GM10248 (cell line): ENCODE measurements at regions not wholly inside any gene's neighbourhood (a gene's known extent, or its start where the extent isn't known, plus 50 kb on each side); places are given as distances from the start of the nearest gene placed in this dataset.

Experiments
- CTCF ChIA-PET: fragments of 300-600 bp; sonication (Branson Sonifier 250); formaldehyde crosslinking; extraction: SDS; loops from one replicate; lab custom pipeline; 2021; ENCODE audit warnings: antibody characterized with exemption; lab: Yijun Ruan, JAX
- POLR2A ChIA-PET: fragments of 350-650 bp; sonication (Branson Sonifier 250); formaldehyde crosslinking; extraction: SDS; loops from one replicate; lab custom pipeline; 2020; ENCODE audit warnings: antibody characterized with exemption; lab: Yijun Ruan, JAX
- DNase-seq: peaks from one replicate; pipeline ENCODE4 v3.0.0; 2012; ENCODE audit errors: extremely low spot score
- TF ChIP-seq, protein P1 (sequence below): IDR thresholded peaks from 2 replicates; pipeline ENCODE4 v1.5.1; 2012; ENCODE audit warnings: mild to moderate bottlenecking, low read depth; ENCODE audit errors: extremely low read depth, missing control alignments, control extremely low read depth

- TF ChIP-seq, protein P1, sequence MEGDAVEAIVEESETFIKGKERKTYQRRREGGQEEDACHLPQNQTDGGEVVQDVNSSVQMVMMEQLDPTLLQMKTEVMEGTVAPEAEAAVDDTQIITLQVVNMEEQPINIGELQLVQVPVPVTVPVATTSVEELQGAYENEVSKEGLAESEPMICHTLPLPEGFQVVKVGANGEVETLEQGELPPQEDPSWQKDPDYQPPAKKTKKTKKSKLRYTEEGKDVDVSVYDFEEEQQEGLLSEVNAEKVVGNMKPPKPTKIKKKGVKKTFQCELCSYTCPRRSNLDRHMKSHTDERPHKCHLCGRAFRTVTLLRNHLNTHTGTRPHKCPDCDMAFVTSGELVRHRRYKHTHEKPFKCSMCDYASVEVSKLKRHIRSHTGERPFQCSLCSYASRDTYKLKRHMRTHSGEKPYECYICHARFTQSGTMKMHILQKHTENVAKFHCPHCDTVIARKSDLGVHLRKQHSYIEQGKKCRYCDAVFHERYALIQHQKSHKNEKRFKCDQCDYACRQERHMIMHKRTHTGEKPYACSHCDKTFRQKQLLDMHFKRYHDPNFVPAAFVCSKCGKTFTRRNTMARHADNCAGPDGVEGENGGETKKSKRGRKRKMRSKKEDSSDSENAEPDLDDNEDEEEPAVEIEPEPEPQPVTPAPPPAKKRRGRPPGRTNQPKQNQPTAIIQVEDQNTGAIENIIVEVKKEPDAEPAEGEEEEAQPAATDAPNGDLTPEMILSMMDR, result no peak
- ChIA-PET POLR2A (no interaction called here), CTCF (no interaction called here)
- DNase-seq, result no peak
These were observed 1411.1 kb upstream of the TENM3 start for GRCh38 chr4:180832073-180832472.

DNA sequence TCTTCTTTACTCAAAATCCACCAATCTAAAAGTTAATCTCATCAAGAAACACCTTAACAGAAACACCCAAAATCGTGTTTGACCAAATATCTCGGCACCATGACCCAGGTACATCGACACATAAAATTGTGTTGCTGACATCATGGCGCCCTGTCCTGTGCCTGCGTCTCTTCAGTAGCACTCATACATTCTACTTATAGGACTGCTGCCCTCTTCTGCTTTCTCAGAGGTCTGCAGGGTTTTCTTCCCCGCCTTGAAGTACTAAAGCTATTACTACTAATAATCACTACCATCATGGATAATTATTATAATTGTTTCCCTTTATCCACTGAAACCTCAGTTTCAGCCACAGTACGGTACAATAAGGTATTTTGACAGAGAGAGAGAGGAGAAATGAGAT, 1403.1 kb upstream of the TENM3 start:
- no peak for DNase-seq
- CTCF ChIA-PET, result interaction anchor here (1.3 kb wide), 1 partner anchor 11 kb away, joined by 3 read pairs; no protein-coding TSS in a partner anchor
- POLR2A ChIA-PET, result no interaction called here
- TF ChIP-seq, protein P1, result no peak

DNA sequence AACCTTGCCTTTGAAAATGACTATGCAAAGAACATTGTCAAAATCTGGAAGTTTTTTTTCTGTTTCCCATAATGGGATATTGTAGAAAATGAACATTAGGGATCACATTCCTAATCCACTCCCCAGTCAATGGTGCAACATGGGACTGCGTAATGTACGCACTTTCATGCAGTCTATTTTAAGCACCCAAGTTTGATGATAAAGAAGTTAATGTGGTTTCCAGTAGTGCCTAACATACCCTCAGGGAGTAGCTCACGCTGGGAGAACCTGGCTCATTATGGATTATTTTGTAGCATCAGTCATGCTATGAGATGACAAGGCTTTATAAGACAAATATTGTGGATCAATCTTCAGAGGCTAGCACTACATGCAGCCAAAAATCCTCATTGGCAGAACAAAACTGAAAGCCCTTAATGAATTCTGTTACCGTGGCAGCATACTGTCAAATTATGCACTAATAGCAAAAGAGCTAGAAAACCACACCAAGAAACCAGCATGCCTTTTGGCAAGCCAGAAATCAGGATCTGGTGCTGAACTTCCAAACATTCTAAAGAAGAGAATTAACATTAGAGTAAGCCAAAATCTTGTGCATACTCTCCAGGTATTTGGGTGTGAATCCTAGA, 1392.8 kb upstream of the TENM3 start:
- ChIA-PET CTCF (interaction anchor here (0.8 kb wide), 1 partner anchor 23 kb away, joined by 3 read pairs; no protein-coding TSS in a partner anchor), POLR2A (no interaction called here)
- no peak for DNase-seq
- TF ChIP-seq, protein P1, result no peak

DNA sequence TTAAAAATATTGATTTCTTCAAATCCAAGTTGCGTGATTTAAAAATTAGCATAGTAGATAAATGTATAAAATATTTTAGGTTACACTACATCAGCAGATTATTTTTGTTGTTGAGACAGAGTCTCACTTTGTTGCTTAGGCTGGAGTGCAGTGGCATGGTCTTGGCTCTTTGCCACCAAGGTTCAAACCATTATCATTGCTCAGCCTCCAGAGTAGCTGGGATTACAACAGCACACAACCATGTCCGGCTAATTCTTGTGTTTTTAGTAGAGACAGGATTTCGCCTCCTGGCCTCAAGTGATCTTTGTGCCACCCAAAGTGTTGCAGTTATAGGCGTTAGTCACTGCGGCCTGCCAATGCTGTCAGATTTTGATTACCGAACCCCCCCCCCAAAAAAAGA, 1390.5 kb upstream of the TENM3 start:
- no peak for DNase-seq
- POLR2A ChIA-PET, result no interaction called here
- CTCF ChIA-PET, result interaction anchor here (1.1 kb wide), 1 partner anchor 16 kb away, joined by 3 read pairs; no protein-coding TSS in a partner anchor
- TF ChIP-seq, protein P1, result no peak

DNA sequence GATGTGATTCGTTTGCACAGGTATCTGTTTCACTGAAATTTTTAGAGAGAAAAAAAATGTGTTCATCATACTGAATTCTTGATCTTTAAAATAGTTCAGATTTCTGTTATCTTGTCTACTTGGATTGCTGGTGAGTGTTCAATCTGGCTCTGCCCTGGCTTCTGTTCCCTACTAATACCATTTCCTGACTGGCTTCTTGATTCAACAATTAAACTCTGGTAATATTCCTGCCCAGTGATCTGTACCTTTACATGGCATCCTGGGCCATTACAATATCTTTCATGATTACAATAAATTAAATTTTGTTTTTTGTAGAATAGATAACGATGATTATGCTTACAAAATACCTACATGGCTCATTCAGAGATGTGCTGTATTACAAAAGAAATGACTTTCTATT, 1388.0 kb upstream of the TENM3 start:
- TF ChIP-seq, protein P1, result no peak
- no peak for DNase-seq
- ChIA-PET CTCF (no interaction called here), POLR2A (no interaction called here)

GRCh38 chr4:180860089-180860720, 1383.0 kb upstream of the TENM3 start:
- no peak for DNase-seq
- POLR2A ChIA-PET, result no interaction called here
- CTCF ChIA-PET, result no interaction called here
- TF ChIP-seq, protein P1, result no peak
